ENCODE measurements at regions not wholly inside any gene's neighbourhood (a gene's known extent, or its start where the extent isn't known, plus 50 kb on each side); places are given as distances from the start of the nearest gene placed in this dataset.

GRCh38 chr4:3345384-3345783 lies 52.6 kb downstream of the RGS12 start:
- WGBS, 2 experiments (ENCODE audit: insufficient coverage in 1 of 2, insufficient read length in 1 of 2), result 92 to 95% methylated on average over 5 of the region's 5 CpGs
- Mint-ChIP-seq H3K4me3 (no peak overlapping the region), H3K36me3 (ENCODE audit: low read depth) (peaks cover 3% of the 10 kb centered on the region), H3K27ac (no peak overlapping the region), H3K27me3 (ENCODE audit: insufficient read depth) (no peaks in the 10 kb centered on the region), H3K4me1 (peaks cover 14% of the 10 kb centered on the region), H3K9me3 (no peaks in the 10 kb centered on the region)
- no peak for TF ChIP-seq CTCF (conservative IDR thresholded peaks at IDR 0.05)
- no peak overlapping the region for H3K27ac ChIP-seq (ENCODE audit: low read depth, low read length)
- H3K36me3 ChIP-seq (ENCODE audit: control insufficient read depth, insufficient read depth, low read length), result no peaks in the 10 kb centered on the region
- DNase-seq, result no peak
- no peak overlapping the region for H3K9ac ChIP-seq (ENCODE audit: extremely low read depth, low read length, poor library complexity, severe bottlenecking)
- peaks cover 3% of the 10 kb centered on the region for H3K4me1 ChIP-seq (ENCODE audit: control insufficient read depth, insufficient read depth, low read length)
- H3K4me3 ChIP-seq (ENCODE audit: low read length), result no peak overlapping the region
- no peaks in the 10 kb centered on the region for H3K9me3 ChIP-seq (ENCODE audit: control insufficient read depth, low read length)
- H3K27me3 ChIP-seq (ENCODE audit: control insufficient read depth, insufficient read depth, low read length, poor library complexity, severe bottlenecking), result no peaks in the 10 kb centered on the region

GRCh38 chr4:3346146-3346545 lies 53.3 kb downstream of the RGS12 start:
- H3K27me3 ChIP-seq (ENCODE audit: control insufficient read depth, insufficient read depth, low read length, poor library complexity, severe bottlenecking), result no peaks in the 10 kb centered on the region
- H3K27ac ChIP-seq (ENCODE audit: low read depth, low read length), result no peak overlapping the region
- WGBS, 2 experiments (ENCODE audit: insufficient coverage in 1 of 2, insufficient read length in 1 of 2), result 87 to 100% methylated on average over 2 to 4 of the region's 4 CpGs
- H3K36me3 Mint-ChIP-seq (ENCODE audit: low read depth), result peaks cover 3% of the 10 kb centered on the region
- no peak overlapping the region for H3K4me3 ChIP-seq (ENCODE audit: low read length)
- DNase-seq, result peak; percentile 73
- peak; percentile 97 for TF ChIP-seq CTCF (conservative IDR thresholded peaks at IDR 0.05)
- H3K36me3 ChIP-seq (ENCODE audit: control insufficient read depth, insufficient read depth, low read length), result no peaks in the 10 kb centered on the region
- H3K9me3 ChIP-seq (ENCODE audit: control insufficient read depth, low read length), result no peaks in the 10 kb centered on the region
- H3K4me1 ChIP-seq (ENCODE audit: control insufficient read depth, insufficient read depth, low read length), result peaks cover 3% of the 10 kb centered on the region
- H3K4me3 Mint-ChIP-seq, result no peak overlapping the region
- H3K4me1 Mint-ChIP-seq, result peaks cover 14% of the 10 kb centered on the region
- no peaks in the 10 kb centered on the region for H3K9me3 Mint-ChIP-seq
- H3K27me3 Mint-ChIP-seq (ENCODE audit: insufficient read depth), result no peaks in the 10 kb centered on the region
- no peak overlapping the region for H3K27ac Mint-ChIP-seq
- H3K9ac ChIP-seq (ENCODE audit: extremely low read depth, low read length, poor library complexity, severe bottlenecking), result no peak overlapping the region

- no peak for DNase-seq
- WGBS, 2 experiments (ENCODE audit: insufficient coverage in 1 of 2, insufficient read length in 1 of 2), result 96 to 100% methylated on average over 1 to 4 of the region's 4 CpGs
- Histone ChIP-seq H3K36me3 (ENCODE audit: control insufficient read depth, insufficient read depth, low read length) (peaks cover 3% of the 10 kb centered on the region), H3K4me3 (ENCODE audit: low read length) (no peak overlapping the region), H3K27ac (ENCODE audit: low read depth, low read length) (no peak overlapping the region), H3K9me3 (ENCODE audit: control insufficient read depth, low read length) (peaks cover 13% of the 10 kb centered on the region), H3K27me3 (ENCODE audit: control insufficient read depth, insufficient read depth, low read length, poor library complexity, severe bottlenecking) (no peaks in the 10 kb centered on the region), H3K9ac (ENCODE audit: extremely low read depth, low read length, poor library complexity, severe bottlenecking) (no peak overlapping the region), H3K4me1 (ENCODE audit: control insufficient read depth, insufficient read depth, low read length) (no peaks in the 10 kb centered on the region)
- H3K27ac Mint-ChIP-seq, result no peak overlapping the region
- TF ChIP-seq CTCF (conservative IDR thresholded peaks at IDR 0.05), result no peak
- no peaks in the 10 kb centered on the region for H3K27me3 Mint-ChIP-seq (ENCODE audit: insufficient read depth)
- H3K4me3 Mint-ChIP-seq, result no peak overlapping the region
- peaks cover 13% of the 10 kb centered on the region for H3K9me3 Mint-ChIP-seq
- peaks cover 6% of the 10 kb centered on the region for H3K4me1 Mint-ChIP-seq
- peaks cover 19% of the 10 kb centered on the region for H3K36me3 Mint-ChIP-seq (ENCODE audit: low read depth)
Observed at GRCh38 chr4:3347871-3348270, 55.0 kb downstream of the RGS12 start.
